Middle frontal gyrus (tissue), 1 donor: ENCODE measurements at regions not wholly inside any gene's neighbourhood (a gene's known extent, or its start where the extent isn't known, plus 50 kb on each side); places are given as distances from the start of the nearest gene placed in this dataset.
"Not testable (repeated sequence)": the region's sequence is repeated elsewhere in the genome, so short reads cannot be mapped to it uniquely, and the experiment has no call there.

Source experiments
- DNase-seq: peaks from one replicate; pipeline ENCODE4 v3.0.0-alpha.2; 2015; ENCODE audit warnings: low spot score; ENCODE audit errors: extremely low spot score

DNA sequence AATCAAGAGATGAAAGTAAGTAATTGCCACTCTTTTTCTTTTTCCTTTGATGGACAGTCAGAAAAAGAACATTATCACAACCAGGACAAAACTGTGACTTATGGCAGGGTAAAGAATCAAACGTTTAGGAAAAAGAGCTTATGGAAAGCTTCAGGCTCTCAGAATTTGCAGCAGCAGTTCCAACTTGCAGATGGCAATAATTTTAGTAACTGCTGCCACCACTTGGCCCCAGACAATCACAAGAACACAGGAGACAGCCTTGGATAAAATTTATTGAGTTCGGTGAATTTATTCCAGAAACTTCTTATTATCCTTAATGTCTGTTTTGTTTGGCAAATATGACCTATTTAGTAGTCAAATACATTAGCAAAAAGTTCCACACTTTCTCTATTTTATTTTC, 804.4 kb downstream of the BRINP3 start:
- no peak for DNase-seq

DNA sequence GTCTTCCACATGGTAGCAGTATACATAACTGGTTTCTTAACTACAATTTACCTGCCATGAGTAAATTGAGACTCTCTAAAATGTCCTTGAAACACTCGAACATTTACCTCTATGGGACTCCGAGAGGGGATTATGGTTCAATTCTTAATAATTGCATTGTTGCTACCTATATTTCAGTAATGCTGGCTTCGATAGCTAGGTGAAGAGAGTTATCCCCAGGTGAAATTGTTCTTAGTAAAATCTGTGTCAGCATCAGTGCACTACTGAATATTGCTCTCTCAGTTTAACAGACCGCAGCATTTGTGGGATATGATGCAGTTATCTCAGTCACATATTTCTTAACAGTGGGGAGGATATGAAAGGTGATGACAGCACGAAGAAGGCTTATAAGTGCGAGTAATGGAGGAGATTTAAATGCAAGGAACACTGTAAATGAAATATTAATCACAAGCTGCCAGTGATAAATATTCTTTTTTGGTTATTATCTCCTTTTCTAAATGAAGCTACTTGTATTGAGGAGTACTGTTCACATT, 801.9 kb downstream of the BRINP3 start:
- DNase-seq, result no peak

DNA sequence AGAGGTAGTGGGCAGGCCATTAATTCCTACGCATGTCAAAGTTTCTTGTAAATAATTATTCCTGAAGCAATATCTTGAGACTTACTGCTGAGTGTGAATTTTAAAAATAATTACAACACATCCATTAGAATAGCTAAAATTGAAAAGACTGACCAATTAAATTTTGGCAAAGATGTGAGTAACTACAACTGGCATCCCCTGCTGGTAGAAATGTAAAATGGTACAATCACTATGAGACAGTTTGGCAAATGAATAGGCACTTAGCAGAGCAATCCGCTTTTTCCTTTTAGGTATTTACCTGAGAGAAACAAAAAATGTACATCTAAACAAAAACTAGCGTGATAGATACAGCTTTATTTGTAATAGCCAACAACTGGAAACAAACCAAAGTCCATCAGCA, 798.9 kb downstream of the BRINP3 start:
- no peak for DNase-seq

DNA sequence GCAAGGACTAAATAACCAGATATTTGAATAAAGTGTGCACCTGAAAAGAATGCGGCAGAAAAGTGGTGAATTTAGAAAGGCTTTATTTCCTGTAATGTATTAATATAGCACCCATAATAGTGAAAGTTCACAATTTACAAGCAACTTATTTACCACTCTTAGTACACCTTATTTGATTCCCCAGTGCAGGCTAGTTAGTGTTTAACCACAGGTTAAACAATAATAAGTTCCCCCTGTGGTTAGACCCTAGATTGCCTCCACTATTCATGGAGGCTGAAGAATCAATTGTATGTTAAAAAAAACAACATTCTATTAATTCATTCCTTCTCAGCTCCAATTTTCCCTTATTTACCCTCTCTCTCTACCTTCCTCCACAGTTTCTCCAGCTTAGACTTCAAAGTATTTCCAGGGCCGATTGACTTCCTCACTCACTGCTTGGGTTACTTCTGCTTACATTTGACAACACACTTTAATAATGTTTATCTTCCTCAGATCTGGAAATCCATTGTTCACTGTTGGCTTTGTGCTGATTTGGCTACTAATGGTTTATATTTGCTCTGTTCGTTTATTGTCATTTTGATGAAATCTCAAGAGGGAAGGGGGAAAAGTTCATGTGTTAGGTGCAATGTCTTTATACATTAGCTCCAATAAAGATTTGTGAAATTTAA, 796.3 kb downstream of the BRINP3 start:
- no peak for DNase-seq

DNA sequence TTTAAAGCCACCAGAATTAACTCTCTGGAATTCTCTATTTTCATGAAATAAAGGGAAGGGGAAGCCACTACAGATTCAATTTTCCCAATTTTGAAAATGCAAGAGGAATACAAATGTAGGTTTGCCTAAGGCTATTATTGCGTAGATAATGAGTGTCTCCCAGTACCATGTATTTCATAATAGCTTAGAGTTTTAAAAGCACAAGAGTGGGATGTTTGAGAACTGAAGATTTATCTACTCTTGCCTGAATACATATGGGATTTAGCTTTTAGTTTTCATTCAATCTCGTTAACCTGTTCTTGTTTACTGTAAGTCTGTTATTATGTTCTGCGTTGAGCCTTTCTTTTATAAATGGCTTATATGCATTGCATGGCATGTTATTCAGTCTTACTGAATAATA, 795.1 kb downstream of the BRINP3 start:
- DNase-seq, result no peak

DNA sequence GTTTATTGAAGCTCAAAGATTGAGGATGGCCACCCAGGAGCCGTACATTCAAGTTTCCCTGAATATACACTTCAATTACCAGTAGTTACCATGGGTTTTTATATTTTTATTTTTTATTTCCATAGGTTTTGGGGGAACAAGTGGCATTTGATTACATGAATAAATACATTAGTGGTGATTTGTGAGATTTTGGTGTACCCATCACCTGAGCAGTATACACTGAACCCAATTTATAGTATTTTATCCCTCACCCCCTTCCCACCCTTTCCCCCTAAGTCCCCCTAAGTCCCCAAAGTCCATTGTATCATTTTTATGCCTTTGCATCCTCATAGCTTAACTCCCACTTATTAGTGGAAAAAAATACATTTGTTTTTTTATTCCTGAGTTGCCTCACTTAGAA, 791.4 kb downstream of the BRINP3 start:
- DNase-seq, result no peak

DNA sequence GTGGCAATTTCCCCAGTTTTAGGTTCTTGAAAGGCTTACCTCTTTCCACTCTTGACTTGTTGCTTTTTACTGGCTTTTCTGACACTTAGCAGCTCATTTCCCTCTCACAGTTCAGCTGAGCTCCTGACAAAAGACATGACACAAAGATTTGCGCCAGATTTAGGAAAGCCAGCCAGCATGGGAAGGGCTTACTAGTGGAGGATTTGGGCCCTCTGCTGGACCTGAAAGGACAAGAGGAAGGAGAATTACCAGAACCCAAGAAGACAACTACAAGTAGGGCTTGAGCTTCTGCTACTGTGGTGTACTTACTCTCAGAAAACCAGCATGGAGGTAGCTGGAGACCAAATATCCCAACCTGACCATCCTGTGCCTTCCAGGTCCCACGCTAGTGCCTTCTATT, 784.5 kb downstream of the BRINP3 start:
- no peak for DNase-seq

DNA sequence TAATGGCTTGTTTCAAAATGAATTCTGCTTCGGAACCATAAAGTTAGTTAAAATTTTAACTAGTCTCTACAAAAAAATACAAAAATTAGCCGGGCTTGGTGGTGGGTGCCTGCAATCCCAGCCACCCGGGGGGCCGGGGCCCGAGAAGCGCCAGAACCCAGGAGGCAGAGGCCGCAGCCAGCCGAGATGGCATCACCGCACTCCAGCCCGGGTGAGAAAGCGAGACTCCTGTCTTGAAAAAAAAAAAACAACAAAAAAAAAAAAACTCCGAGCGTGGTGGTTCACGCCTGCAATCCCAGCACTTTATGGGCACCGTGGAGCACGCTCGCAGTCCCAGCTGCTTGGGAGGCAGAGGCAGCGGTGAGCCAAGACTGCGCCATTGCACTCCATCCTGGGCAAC, 781.4 kb downstream of the BRINP3 start:
- DNase-seq, result no peak

DNA sequence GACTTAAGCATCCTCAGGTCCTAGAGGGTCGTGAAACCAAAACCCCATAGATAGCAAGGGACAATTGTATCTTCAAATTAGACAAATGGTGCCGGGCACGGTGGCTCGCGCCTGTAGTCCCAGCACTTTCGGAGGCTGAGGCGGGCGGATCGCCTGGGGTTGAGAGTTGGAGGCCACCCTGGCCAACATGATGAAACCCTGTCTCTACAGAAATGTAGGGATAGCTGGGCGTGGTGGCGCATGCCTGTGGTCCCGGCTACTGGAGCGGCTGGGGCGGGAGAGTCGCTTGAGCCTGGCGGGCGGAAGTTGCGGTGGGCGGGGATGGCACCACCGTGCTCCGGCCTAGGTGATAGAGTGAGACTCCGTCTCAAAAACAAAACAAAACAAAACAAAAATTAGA, 780.6 kb downstream of the BRINP3 start:
- no peak for DNase-seq

DNA sequence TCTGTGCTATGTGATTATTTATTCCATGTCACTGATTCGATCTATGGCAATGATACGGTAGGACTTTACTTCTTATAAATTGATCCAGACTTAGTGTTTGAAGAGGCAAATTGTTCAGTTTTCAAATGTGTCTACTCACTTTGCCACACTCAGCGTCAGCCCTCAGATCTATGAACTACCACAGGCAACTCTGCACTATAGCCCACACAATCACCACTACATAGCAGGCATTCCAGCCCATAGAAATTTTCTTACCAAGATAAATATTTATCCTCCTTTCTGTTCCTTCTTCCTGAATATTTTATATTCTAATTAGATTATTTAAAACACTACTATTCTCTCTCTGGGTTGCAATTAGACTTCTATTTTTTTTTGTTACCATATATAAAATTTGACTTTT, 776.1 kb downstream of the BRINP3 start:
- no peak for DNase-seq

DNA sequence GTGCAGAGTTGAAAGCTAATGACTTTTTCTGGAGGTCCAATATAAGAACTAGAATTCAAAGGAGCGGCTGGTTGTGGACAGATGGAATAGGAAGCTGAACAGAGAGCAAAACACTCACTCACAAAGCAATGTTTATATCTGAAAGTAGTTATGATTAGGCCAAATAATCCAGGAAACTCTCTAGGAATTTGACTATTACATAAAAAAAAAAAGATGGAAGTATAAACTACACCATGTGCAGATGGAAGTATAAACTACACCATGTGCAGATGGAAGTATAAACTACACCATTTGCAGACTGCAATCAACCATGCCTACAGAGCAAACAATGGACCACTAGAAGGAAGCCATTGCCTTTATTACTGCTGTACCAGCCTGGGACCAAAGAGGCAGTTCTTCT, 771.1 kb downstream of the BRINP3 start:
- no peak for DNase-seq

DNA sequence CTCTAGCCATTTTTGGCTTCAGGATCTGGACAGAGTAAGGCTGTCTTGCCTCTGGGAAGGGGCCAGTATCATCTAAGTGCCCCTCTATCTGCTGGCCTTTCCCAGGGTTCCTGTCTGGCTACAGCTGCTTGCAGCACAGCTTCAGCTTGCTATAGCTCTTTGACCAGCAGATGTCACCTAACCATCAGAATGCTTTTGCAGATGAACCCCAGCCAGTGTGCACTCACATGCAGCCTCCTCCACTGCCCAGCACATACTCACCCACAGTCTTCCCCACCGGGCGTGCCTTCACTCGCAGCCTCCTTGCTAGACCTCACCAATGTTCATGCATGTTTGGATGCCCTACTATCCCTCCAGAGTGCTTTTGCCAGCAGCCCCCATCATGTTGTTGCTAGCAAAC, 769.0 kb downstream of the BRINP3 start:
- no peak for DNase-seq

DNA sequence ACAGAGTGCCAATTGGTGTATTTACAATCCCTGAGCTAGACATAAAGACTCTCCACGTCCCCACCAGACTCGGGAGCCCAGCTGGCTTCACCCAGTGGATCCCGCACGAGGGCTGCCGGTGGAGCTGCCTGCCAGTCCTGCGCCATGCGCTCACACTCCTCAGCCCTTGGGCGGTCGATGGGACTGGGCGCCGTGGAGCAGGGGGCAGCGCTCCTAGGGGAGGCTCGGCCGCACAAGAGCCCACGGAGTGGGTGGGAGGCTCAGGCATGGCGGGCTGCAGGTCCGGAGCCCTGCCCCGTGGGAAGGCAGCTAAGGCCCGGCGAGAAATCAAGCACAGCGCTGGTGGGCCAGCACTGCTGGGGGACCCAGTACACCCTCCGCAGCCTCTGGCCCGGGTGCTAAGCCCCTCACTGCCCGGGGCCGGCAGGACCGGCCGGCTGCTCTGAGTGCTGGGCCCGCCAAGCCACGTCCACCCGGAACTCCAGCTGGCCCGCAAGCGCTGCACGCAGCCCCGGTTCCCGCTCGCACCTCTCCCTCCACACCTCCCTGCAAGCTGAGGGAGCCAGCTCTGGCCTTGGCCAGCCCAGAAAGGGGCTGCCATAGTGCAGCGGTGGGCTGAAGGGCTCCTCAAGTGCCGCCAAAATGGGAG, 759.4 kb downstream of the BRINP3 start:
- DNase-seq, result not testable (repeated sequence)

DNA sequence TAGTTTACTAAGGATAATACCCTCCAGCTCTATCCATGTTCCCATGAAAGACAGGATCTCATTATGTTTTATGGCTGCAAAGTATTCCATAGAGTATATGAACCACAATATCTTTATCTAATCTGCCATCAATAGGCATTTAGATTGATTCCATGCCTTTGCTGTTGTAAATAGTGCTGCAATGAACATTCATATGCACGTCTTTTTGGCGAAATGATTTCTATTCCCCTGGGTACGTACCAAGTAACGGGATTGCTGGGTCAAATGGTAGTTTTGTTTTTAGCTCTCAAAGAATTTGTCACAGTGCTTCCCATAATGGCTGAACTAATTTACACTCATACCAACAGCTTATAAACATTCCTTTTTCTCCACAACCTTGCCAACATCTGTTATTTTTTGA, 750.9 kb downstream of the BRINP3 start:
- DNase-seq, result no peak

DNA sequence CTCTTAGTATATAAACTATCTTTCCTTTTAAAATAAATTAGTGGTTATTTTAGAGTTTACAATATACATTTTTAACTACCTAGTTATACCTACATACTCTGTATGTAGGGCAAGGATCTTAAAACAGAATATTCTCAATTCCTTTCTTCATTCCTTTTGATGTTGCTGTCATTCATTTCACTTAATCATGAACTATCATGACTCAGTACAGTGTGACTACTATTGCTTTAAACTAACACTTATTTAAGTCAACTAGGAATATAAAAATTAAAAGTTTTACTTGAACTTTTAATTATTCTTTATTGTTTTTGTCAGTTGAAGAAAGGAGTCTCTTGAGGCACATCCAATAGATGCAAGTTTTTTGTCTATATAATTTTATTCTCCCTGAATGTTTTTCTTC, 726.4 kb downstream of the BRINP3 start:
- no peak for DNase-seq

DNA sequence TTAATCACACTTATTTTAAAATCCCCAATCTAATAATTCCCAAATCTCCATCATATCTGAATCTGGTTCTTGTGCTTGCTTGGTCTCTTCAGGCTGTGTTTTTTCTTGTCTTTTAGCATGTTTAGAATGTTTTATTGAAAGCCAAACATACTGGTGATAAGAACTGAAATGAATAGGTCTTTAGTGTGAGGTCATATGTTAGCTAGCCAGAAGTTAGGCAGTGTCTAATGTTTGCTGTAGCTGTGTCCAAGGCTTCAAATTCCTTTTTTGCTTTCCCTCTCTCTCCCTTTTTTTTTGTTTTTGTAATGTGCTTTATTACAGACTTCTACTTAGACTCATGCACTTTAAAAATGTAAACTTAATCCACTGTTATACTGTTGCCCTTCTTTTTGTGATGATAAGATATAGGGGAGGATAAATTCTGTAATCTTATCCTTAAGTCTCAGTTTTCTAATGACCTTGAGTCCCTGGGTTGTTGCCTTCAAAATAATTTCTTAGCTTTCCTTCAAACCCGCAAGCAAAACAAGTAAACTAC, 725.1 kb downstream of the BRINP3 start:
- no peak for DNase-seq

DNA sequence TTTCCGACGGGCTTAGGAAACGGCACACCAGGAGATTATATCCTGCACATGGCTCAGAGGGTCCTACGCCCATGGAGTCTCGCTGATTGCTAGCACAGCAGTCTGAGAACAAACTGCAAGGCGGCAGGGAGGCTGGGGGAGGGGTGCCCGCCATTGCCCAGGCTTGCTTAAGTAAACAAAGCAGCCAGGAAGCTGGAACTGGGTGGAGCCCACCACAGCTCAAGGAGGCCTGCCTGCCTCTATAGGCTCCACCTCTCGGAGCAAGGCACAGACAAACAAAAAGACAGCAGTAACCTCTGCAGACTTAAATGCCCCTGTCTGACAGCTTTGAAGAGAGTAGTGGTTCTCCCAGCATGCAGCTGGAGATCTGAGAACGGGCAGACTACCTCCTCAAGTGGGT, 722.6 kb downstream of the BRINP3 start:
- DNase-seq, result not testable (repeated sequence)

DNA sequence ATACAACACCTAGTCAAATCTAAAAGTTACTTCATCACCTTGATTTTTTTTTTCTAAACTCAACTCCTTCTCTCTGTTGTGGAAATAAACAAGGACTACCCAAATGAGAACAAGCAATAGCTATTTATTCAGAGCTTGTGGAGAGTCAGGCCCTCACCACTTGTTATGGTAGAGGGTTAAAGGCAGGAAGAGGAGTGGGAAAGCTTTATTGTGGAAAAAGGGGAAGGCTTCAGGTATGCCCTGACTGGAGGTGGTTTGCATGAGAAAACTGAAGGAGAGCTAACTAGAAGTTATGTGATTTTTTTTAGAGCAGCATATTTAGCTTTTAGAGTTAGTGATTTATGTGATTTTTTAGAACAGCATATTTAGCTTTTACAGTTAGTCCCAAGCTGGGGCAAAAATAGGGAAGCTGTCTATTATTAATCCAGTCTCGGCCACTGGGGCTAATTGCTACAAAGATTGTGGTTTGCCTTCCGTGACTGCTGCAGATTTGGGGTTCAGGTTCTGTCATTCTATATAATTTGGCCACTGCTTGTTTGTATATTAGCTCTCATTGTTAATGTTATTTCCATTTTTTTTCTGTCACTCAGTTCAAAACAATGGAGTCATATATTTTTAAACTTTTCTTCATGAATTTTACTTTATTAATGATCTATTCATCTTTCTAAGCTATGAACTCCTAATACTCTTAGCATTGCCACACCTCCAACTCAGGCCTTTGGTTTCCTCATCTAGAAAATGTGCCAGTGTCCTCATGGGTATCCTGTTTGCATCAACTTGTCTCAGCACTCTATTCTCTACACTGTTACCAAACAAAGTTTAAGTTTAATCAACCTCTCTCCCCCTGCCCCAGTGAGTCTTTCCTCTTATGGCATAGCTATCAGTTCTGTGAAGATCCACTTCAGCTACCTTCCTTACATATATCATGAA, 713.0 kb downstream of the BRINP3 start:
- DNase-seq, result no peak

DNA sequence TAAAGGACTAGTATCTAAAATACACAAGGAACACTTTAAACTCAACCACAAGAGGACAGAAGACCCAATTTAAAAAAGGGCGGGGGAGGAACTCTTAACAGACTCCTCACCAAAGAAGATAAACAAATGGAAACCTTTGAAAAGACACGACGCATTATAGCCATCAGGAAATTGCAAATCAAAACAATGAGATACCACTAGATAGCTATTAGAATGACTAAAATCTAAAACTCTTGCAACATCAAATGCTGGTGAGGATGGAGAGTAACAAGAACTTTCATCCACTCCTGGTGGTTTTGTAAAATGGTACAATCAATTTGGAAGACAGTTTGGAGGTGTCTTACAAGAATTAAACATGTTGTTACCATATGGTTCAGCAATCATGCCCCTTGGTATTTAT, 708.2 kb downstream of the BRINP3 start:
- DNase-seq, result no peak

DNA sequence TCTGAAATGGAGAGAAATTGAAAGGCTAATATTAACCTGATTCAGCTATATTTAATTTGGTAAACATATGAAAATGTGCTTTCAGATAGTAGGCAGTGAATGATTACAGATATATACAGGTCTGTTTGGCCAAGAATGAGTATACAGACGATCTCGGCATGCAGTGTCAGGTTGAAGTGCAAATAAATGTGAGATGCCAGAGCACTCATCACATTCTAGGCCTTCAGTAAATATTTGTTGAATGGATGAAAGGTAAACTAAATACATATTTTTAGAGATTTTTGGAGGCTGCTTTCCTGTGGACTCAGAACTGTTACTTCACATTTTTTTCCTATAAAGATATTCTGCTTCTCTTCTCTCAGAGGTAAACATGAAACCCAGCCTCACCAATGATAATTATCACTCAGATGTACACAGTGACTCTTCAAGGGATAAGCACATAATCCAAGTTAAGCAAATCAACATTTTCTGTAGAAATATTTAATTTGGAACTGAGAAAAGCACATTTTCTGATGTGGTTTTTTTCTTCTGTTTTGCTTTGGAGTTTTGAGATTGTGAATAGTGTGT, 702.9 kb downstream of the BRINP3 start:
- no peak for DNase-seq

DNA sequence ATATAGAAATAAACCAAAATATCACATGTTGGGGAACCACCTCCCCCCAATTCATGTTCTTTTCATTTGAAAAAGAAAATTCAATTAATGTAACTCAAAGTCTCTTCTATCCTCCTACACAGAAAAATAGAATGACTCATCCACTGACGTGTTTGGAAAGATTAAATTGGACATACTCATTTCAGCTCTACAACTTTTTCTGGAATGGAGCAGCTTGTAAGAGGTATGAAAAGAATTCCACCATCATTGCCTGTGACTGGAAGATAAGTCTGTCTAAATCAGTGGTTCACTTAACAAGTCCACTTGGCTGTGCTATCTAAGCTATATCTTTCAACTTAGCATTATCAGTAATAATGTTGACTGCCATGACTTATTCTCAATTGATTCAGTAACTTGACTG, 702.3 kb downstream of the BRINP3 start:
- DNase-seq, result no peak

DNA sequence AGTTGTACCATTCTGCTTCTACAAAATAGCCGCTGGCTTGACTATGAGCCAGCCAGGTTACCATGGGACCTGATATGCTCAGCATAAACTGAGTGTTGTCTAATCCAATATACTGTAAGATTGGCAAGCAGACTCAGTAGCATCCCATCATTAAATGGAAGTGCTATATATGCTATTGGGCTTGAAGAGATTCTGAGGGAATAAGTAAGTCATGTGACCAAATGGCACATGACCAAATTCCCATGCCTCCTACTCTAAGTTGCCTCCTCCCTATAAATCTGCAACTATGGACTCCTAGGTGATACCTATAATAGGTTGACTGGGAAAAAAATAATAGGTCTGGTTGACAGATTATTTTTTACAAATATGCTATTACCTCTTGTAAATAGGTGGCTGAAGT, 698.6 kb downstream of the BRINP3 start:
- no peak for DNase-seq
